HuH-7 (cell line): ENCODE measurements at regions not wholly inside any gene's neighbourhood (a gene's known extent, or its start where the extent isn't known, plus 50 kb on each side); places are given as distances from the start of the nearest gene placed in this dataset.
A peak's percentile ranks its signal among the peaks of the same experiment; 100 is the strongest.

Experiments
- DNase-seq: peaks from one replicate; pipeline ENCODE4 v3.0.0; 2011; ENCODE audit warnings: low spot score

- DNase-seq: no peak
These were observed 53.2 kb downstream of the DNAAF9 start for GRCh38 chr20:3354247-3354646.

- no peak for DNase-seq
These were observed 53.8 kb downstream of the DNAAF9 start for GRCh38 chr20:3353646-3354045.

- DNase-seq: no peak
These were observed 55.3 kb downstream of the DNAAF9 start for GRCh38 chr20:3352202-3352601.

- DNase-seq: no peak
These were observed 57.0 kb downstream of the DNAAF9 start for GRCh38 chr20:3350422-3350821.

- DNase-seq: no peak
These were observed 57.7 kb downstream of the DNAAF9 start for GRCh38 chr20:3349786-3350185.

- no peak for DNase-seq
These were observed 64.7 kb downstream of the DNAAF9 start for GRCh38 chr20:3342766-3343165.

GRCh38 chr20:3340443-3340842 is 67.0 kb downstream of the DNAAF9 start:
- no peak for DNase-seq

- DNase-seq: no peak
These were observed 67.9 kb downstream of the DNAAF9 start for GRCh38 chr20:3339571-3339970.

GRCh38 chr20:3339076-3339475 is 68.4 kb downstream of the DNAAF9 start:
- DNase-seq: no peak

GRCh38 chr20:3334156-3334943 is 73.1 kb downstream of the DNAAF9 start:
- DNase-seq: no peak

GRCh38 chr20:3330046-3330741 is 77.3 kb downstream of the DNAAF9 start:
- DNase-seq: no peak

GRCh38 chr20:3328501-3328900 is 79.0 kb downstream of the DNAAF9 start:
- no peak for DNase-seq

GRCh38 chr20:3326779-3327521 is 80.5 kb downstream of the DNAAF9 start:
- no peak for DNase-seq

GRCh38 chr20:3325864-3326263 is 81.6 kb downstream of the DNAAF9 start:
- no peak for DNase-seq

- no peak for DNase-seq
These were observed 84.1 kb downstream of the DNAAF9 start for GRCh38 chr20:3323398-3323797.

- DNase-seq: no peak
These were observed 79.4 kb upstream of the SLC4A11 start for GRCh38 chr20:3318226-3318884.

- DNase-seq: no peak
These were observed 77.1 kb upstream of the SLC4A11 start for GRCh38 chr20:3316136-3316535.

- DNase-seq: no peak
These were observed 76.1 kb upstream of the SLC4A11 start for GRCh38 chr20:3315136-3315535.

- no peak for DNase-seq
These were observed 75.4 kb upstream of the SLC4A11 start for GRCh38 chr20:3314391-3314790.

GRCh38 chr20:3313683-3314065 is 74.7 kb upstream of the SLC4A11 start:
- DNase-seq: no peak

GRCh38 chr20:3312940-3313682 is 74.1 kb upstream of the SLC4A11 start:
- peak; percentile 41 for DNase-seq

- DNase-seq: no peak
These were observed 72.6 kb upstream of the SLC4A11 start for GRCh38 chr20:3311623-3312022.
